Gastrocnemius medialis (tissue), 4 donors: ENCODE measurements at regions not wholly inside any gene's neighbourhood (a gene's known extent, or its start where the extent isn't known, plus 50 kb on each side); places are given as distances from the start of the nearest gene placed in this dataset.

ENCODE experiments used
- CTCF ChIP-seq, 5 experiments: fragments of 450-650 bp in 3 of 5; fragments of 200-600 bp in 2 of 5; sonication (generic) in 2 of 5; IDR thresholded peaks in 4 of 5; conservative IDR thresholded peaks in 1 of 5; 1 replicate in 4 of 5; 2 replicates in 1 of 5; pipeline ENCODE4 v1.5.1; 2016 to 2019; ENCODE audit warnings: antibody characterized with exemption in 5 of 5, mild to moderate bottlenecking in 3 of 5, moderate library complexity in 3 of 5
- POLR2A ChIP-seq, 2 donors: fragments of 450-650 bp; IDR thresholded peaks; one replicate each; pipeline ENCODE4 v1.6.1; 2017; ENCODE audit warnings: antibody characterized with exemption in 2 of 2, mild to moderate bottlenecking in 2 of 2, moderate library complexity in 2 of 2

- TF ChIP-seq CTCF (IDR thresholded peaks at IDR 0.05 in 4 of 5, conservative IDR thresholded peaks at IDR 0.05 in 1 of 5) (no peak), POLR2A (IDR thresholded peaks at IDR 0.05) (no peak)
Measured at GRCh38 chr6:25150031-25150430, 129.1 kb upstream of the CARMIL1 start.
